Neural progenitor cell (in vitro differentiated cells): ENCODE measurements at regions not wholly inside any gene's neighbourhood (a gene's known extent, or its start where the extent isn't known, plus 50 kb on each side); places are given as distances from the start of the nearest gene placed in this dataset.

Experiments
- DNase-seq: peaks from one replicate; pipeline ENCODE4 v3.0.0-alpha.2; 2016; ENCODE audit warnings: low spot score
- H2AFZ ChIP-seq: fragments of 200-600 bp; sonication (generic); replicated peaks from 2 replicates; pipeline ENCODE4 v1.6.1; 2016; ENCODE audit warnings: antibody characterized with exemption
- H3F3A ChIP-seq: fragments of 200-600 bp; sonication (generic); 2 replicates; pipeline ENCODE4 v1.6.1; 2016; ENCODE audit warnings: antibody characterized with exemption, low read depth
- H3K27ac ChIP-seq: fragments of 200-600 bp; sonication (generic); 2 replicates; pipeline ENCODE4 v1.5.1; 2016; ENCODE audit warnings: mild to moderate bottlenecking
- H3K27me3 ChIP-seq: fragments of 200-600 bp; sonication (generic); 2 replicates; pipeline ENCODE4 v1.6.1; 2016; ENCODE audit warnings: mild to moderate bottlenecking, moderate library complexity
- H3K36me3 ChIP-seq: fragments of 200-600 bp; sonication (generic); 2 replicates; pipeline ENCODE4 v1.5.1; 2016
- H3K4me1 ChIP-seq: fragments of 200-600 bp; sonication (generic); 2 replicates; pipeline ENCODE4 v1.6.1; 2016; ENCODE audit warnings: mixed run types
- H3K4me2 ChIP-seq: fragments of 200-600 bp; sonication (generic); 2 replicates; pipeline ENCODE4 v1.6.1; 2016
- H3K4me3 ChIP-seq: fragments of 200-600 bp; sonication (generic); 2 replicates; pipeline ENCODE4 v1.5.1; 2016
- H3K79me2 ChIP-seq: fragments of 200-600 bp; sonication (generic); 2 replicates; pipeline ENCODE4 v1.6.1; 2016; ENCODE audit warnings: low read depth
- H3K9ac ChIP-seq: fragments of 200-600 bp; sonication (generic); 2 replicates; pipeline ENCODE4 v1.6.1; 2016
- H3K9me3 ChIP-seq: fragments of 200-600 bp; sonication (generic); 2 replicates; pipeline ENCODE4 v1.5.1; 2016; ENCODE audit warnings: low read depth
- H4K20me1 ChIP-seq: fragments of 200-600 bp; sonication (generic); 2 replicates; pipeline ENCODE4 v1.6.1; 2016; ENCODE audit warnings: low read depth
- H3K27ac Mint-ChIP-seq: 3 replicates; pipeline ENCODE4 v1.8.0; 2021; ENCODE audit warnings: mixed read lengths
- H3K27me3 Mint-ChIP-seq: 2 replicates; pipeline ENCODE4 v1.8.0; 2022; ENCODE audit warnings: low read depth, mild to moderate bottlenecking, inconsistent platforms, moderate library complexity, mixed read lengths; ENCODE audit not compliant: insufficient read depth
- H3K36me3 Mint-ChIP-seq: 3 replicates; pipeline ENCODE4 v1.8.0; 2021; ENCODE audit warnings: mixed read lengths
- H3K4me1 Mint-ChIP-seq: 3 replicates; pipeline ENCODE4 v1.8.0; 2021; ENCODE audit warnings: mixed read lengths
- H3K4me3 Mint-ChIP-seq: 3 replicates; pipeline ENCODE4 v1.8.0; 2021; ENCODE audit warnings: mild to moderate bottlenecking, moderate library complexity, mixed read lengths
- H3K9me3 Mint-ChIP-seq: 3 replicates; pipeline ENCODE4 v1.8.0; 2020; ENCODE audit warnings: mixed read lengths
- CTCF ChIP-seq: fragments of 200-600 bp; sonication (generic); IDR thresholded peaks from 2 replicates; pipeline ENCODE4 v1.5.1; 2017; ENCODE audit warnings: antibody characterized with exemption, mild to moderate bottlenecking
- EZH2 ChIP-seq: fragments of 200-600 bp; sonication (generic); IDR thresholded peaks from 2 replicates; pipeline ENCODE4 v1.6.1; 2017; ENCODE audit warnings: antibody characterized with exemption, mild to moderate bottlenecking, moderate library complexity
- EZH2phosphoT487 ChIP-seq: fragments of 200-600 bp; sonication (generic); IDR thresholded peaks from 2 replicates; pipeline ENCODE4 v1.6.1; 2017; ENCODE audit warnings: antibody characterized with exemption

GRCh38 chrX:122878269-122878668, 305.8 kb upstream of the GRIA3 start:
- H3K4me1 Mint-ChIP-seq: no peaks in the 10 kb centered on the region
- no peak for DNase-seq
- peaks cover 15% of the 10 kb centered on the region for H3K9me3 Mint-ChIP-seq

GRCh38 chrX:122880952-122881351, 303.1 kb upstream of the GRIA3 start:
- H3K4me1 Mint-ChIP-seq: no peaks in the 10 kb centered on the region
- H3K27me3 Mint-ChIP-seq: no peaks in the 10 kb centered on the region
- no peak overlapping the region for H3K9ac ChIP-seq
- no peaks in the 10 kb centered on the region for H3K4me1 ChIP-seq
- peaks cover 15% of the 10 kb centered on the region for H3K9me3 Mint-ChIP-seq
- no peak overlapping the region for H2AFZ ChIP-seq
- no peaks in the 10 kb centered on the region for H3K36me3 ChIP-seq
- H3F3A ChIP-seq: no peaks in the 10 kb centered on the region
- H3K27me3 ChIP-seq: no peaks in the 10 kb centered on the region
- H3K4me2 ChIP-seq: no peak overlapping the region
- H3K79me2 ChIP-seq: no peaks in the 10 kb centered on the region
- H3K36me3 Mint-ChIP-seq: no peaks in the 10 kb centered on the region
- H4K20me1 ChIP-seq: no peaks in the 10 kb centered on the region
- DNase-seq: no peak
- H3K27ac Mint-ChIP-seq: no peak overlapping the region
- peaks cover 4% of the 10 kb centered on the region for H3K9me3 ChIP-seq
- no peak for TF ChIP-seq CTCF
- TF ChIP-seq EZH2phosphoT487: no peak
- TF ChIP-seq EZH2: no peak
- no peak overlapping the region for H3K27ac ChIP-seq
- no peak overlapping the region for H3K4me3 Mint-ChIP-seq
- H3K4me3 ChIP-seq: no peak overlapping the region

More at GRCh38 chrX:122878269-122878668, 305.8 kb upstream of the GRIA3 start:
- Mint-ChIP-seq H3K4me3 (no peak overlapping the region), H3K27ac (no peak overlapping the region), H3K27me3 (no peaks in the 10 kb centered on the region), H3K36me3 (no peaks in the 10 kb centered on the region)
- Histone ChIP-seq H3K27me3 (no peaks in the 10 kb centered on the region), H3K79me2 (no peaks in the 10 kb centered on the region), H3K4me2 (no peak overlapping the region), H3K9me3 (peaks cover 9% of the 10 kb centered on the region), H3F3A (no peaks in the 10 kb centered on the region), H3K9ac (no peak overlapping the region), H2AFZ (no peak overlapping the region), H3K4me3 (no peak overlapping the region), H3K36me3 (no peaks in the 10 kb centered on the region), H3K4me1 (no peaks in the 10 kb centered on the region), H4K20me1 (no peaks in the 10 kb centered on the region), H3K27ac (no peak overlapping the region)
- TF ChIP-seq EZH2phosphoT487 (no peak), EZH2 (no peak), CTCF (no peak)

- H3K36me3 ChIP-seq: no peaks in the 10 kb centered on the region
- H3K27me3 ChIP-seq: no peaks in the 10 kb centered on the region
- H3K9ac ChIP-seq: no peak overlapping the region
- no peak overlapping the region for H3K4me3 Mint-ChIP-seq
- H3F3A ChIP-seq: no peaks in the 10 kb centered on the region
- H2AFZ ChIP-seq: no peak overlapping the region
- no peaks in the 10 kb centered on the region for H3K27me3 Mint-ChIP-seq
- no peaks in the 10 kb centered on the region for H3K9me3 Mint-ChIP-seq
- no peaks in the 10 kb centered on the region for H3K4me1 ChIP-seq
- H3K9me3 ChIP-seq: no peaks in the 10 kb centered on the region
- H3K79me2 ChIP-seq: no peaks in the 10 kb centered on the region
- no peak overlapping the region for H3K4me3 ChIP-seq
- H4K20me1 ChIP-seq: no peaks in the 10 kb centered on the region
- no peaks in the 10 kb centered on the region for H3K36me3 Mint-ChIP-seq
- TF ChIP-seq EZH2 (no peak), EZH2phosphoT487 (no peak), CTCF (no peak)
- no peak overlapping the region for H3K4me2 ChIP-seq
- no peak overlapping the region for H3K27ac ChIP-seq
- H3K27ac Mint-ChIP-seq: no peak overlapping the region
- H3K4me1 Mint-ChIP-seq: no peaks in the 10 kb centered on the region
- DNase-seq: no peak
Observed at GRCh38 chrX:122890729-122891128, 293.3 kb upstream of the GRIA3 start.

GRCh38 chrX:122906726-122907125, 277.4 kb upstream of the GRIA3 start:
- peaks cover 13% of the 10 kb centered on the region for H3K9me3 Mint-ChIP-seq

More at GRCh38 chrX:122906726-122907125, 277.4 kb upstream of the GRIA3 start:
- Histone ChIP-seq H3K4me2 (no peak overlapping the region), H3F3A (no peaks in the 10 kb centered on the region), H3K27ac (no peak overlapping the region), H3K9me3 (peaks cover 21% of the 10 kb centered on the region), H3K27me3 (no peaks in the 10 kb centered on the region), H2AFZ (no peak overlapping the region), H4K20me1 (no peaks in the 10 kb centered on the region), H3K36me3 (no peaks in the 10 kb centered on the region), H3K4me1 (no peaks in the 10 kb centered on the region), H3K9ac (no peak overlapping the region), H3K79me2 (no peaks in the 10 kb centered on the region), H3K4me3 (no peak overlapping the region)
- no peak overlapping the region for H3K27ac Mint-ChIP-seq
- no peaks in the 10 kb centered on the region for H3K4me1 Mint-ChIP-seq
- TF ChIP-seq EZH2phosphoT487: no peak
- no peak for TF ChIP-seq CTCF
- TF ChIP-seq EZH2: no peak
- no peak for DNase-seq
- H3K27me3 Mint-ChIP-seq: no peaks in the 10 kb centered on the region
- no peaks in the 10 kb centered on the region for H3K36me3 Mint-ChIP-seq
- H3K4me3 Mint-ChIP-seq: no peak overlapping the region
